AG09309 (cell line): ENCODE measurements at regions not wholly inside any gene's neighbourhood (a gene's known extent, or its start where the extent isn't known, plus 50 kb on each side); places are given as distances from the start of the nearest gene placed in this dataset.

Experiments
- DNase-seq: peaks from one replicate; pipeline ENCODE4 v3.0.0-alpha.2; 2010; ENCODE audit warnings: low read depth
- H3K4me3 ChIP-seq: 2 replicates; pipeline ENCODE4 v1.5.1; 2011; ENCODE audit warnings: mild to moderate bottlenecking, low read depth, low read length, moderate library complexity; ENCODE audit not compliant: control insufficient read depth
- CTCF ChIP-seq: IDR thresholded peaks from 2 replicates; pipeline ENCODE4 v1.5.1; 2011; ENCODE audit warnings: mild to moderate bottlenecking, low read depth, low read length, inconsistent platforms; ENCODE audit not compliant: insufficient read depth, control insufficient read depth; ENCODE audit errors: missing control alignments

- TF ChIP-seq CTCF: no peak
- no peak overlapping the region for H3K4me3 ChIP-seq
- DNase-seq: no peak
These were observed 752.3 kb downstream of the EPHA3 start for GRCh38 chr3:89859757-89860156.

- H3K4me3 ChIP-seq: no peak overlapping the region
- no peak for DNase-seq
- no peak for TF ChIP-seq CTCF
These were observed 759.9 kb downstream of the EPHA3 start for GRCh38 chr3:89867286-89867685.

GRCh38 chr3:89876116-89876515 is 768.7 kb downstream of the EPHA3 start:
- H3K4me3 ChIP-seq: no peak overlapping the region
- DNase-seq: no peak
- TF ChIP-seq CTCF: no peak

GRCh38 chr3:89877230-89877629 is 769.8 kb downstream of the EPHA3 start:
- TF ChIP-seq CTCF: no peak
- DNase-seq: no peak
- no peak overlapping the region for H3K4me3 ChIP-seq

GRCh38 chr3:89889386-89889785 is 782.0 kb downstream of the EPHA3 start:
- no peak overlapping the region for H3K4me3 ChIP-seq
- no peak for DNase-seq
- no peak for TF ChIP-seq CTCF

GRCh38 chr3:89908711-89909213 is 801.3 kb downstream of the EPHA3 start:
- no peak for TF ChIP-seq CTCF
- DNase-seq: no peak
- H3K4me3 ChIP-seq: no peak overlapping the region

GRCh38 chr3:89912031-89912430 is 804.6 kb downstream of the EPHA3 start:
- no peak overlapping the region for H3K4me3 ChIP-seq
- no peak for TF ChIP-seq CTCF
- DNase-seq: no peak
